H9 (cell line): ENCODE measurements at regions not wholly inside any gene's neighbourhood (a gene's known extent, or its start where the extent isn't known, plus 50 kb on each side); places are given as distances from the start of the nearest gene placed in this dataset.

Experiments
- DNase-seq: peaks from one replicate; pipeline ENCODE4 v3.0.0-alpha.2; 2017
- H2AFZ ChIP-seq: one replicate; pipeline ENCODE4 v1.6.1; 2013; ENCODE audit warnings: mild to moderate bottlenecking, low read length, control low read depth, moderate library complexity
- H2AK5ac ChIP-seq: 2 replicates; pipeline ENCODE4 v1.6.1; 2013; ENCODE audit warnings: low read length, control low read depth, mixed read lengths; ENCODE audit not compliant: insufficient read length
- H2BK120ac ChIP-seq: one replicate; pipeline ENCODE4 v1.6.1; 2013; ENCODE audit warnings: low read depth, mild to moderate bottlenecking, low read length, control low read depth, inconsistent platforms; ENCODE audit not compliant: poor library complexity, severe bottlenecking
- H2BK12ac ChIP-seq: 2 replicates; pipeline ENCODE4 v1.6.1; 2013; ENCODE audit warnings: low read length, control low read depth, mixed read lengths, low read depth; ENCODE audit not compliant: insufficient read length
- H2BK15ac ChIP-seq: 2 replicates; pipeline ENCODE4 v1.6.1; 2013; ENCODE audit warnings: low read depth, low read length, control low read depth
- H2BK20ac ChIP-seq: one replicate; pipeline ENCODE4 v1.6.1; 2013; ENCODE audit warnings: low read depth, mild to moderate bottlenecking, low read length, control low read depth, inconsistent platforms; ENCODE audit not compliant: poor library complexity, severe bottlenecking
- H2BK5ac ChIP-seq: 2 replicates; pipeline ENCODE4 v1.6.1; 2013; ENCODE audit warnings: low read length, control low read depth, mixed read lengths; ENCODE audit not compliant: insufficient read length
- H3K14ac ChIP-seq: 2 replicates; pipeline ENCODE4 v1.6.1; 2013; ENCODE audit warnings: low read length, control low read depth; ENCODE audit not compliant: insufficient read depth
- H3K18ac ChIP-seq: 2 replicates; pipeline ENCODE4 v1.6.1; 2013; ENCODE audit warnings: low read depth, mild to moderate bottlenecking, mixed read lengths, low read length, control low read depth; ENCODE audit not compliant: insufficient read length
- H3K23ac ChIP-seq: 2 replicates; pipeline ENCODE4 v1.6.1; 2013; ENCODE audit warnings: low read length, control low read depth, mixed read lengths, low read depth; ENCODE audit not compliant: insufficient read length
- H3K23me2 ChIP-seq: 2 replicates; pipeline ENCODE4 v1.6.1; 2013; ENCODE audit warnings: low read depth, mild to moderate bottlenecking, mixed read lengths, low read length, control low read depth; ENCODE audit not compliant: insufficient read length, poor library complexity, severe bottlenecking
- H3K27ac ChIP-seq: 2 replicates; pipeline ENCODE4 v1.5.1; 2013; ENCODE audit warnings: low read length, control low read depth, mixed read lengths, low read depth; ENCODE audit not compliant: insufficient read length
- H3K27me3 ChIP-seq: 2 replicates; pipeline ENCODE4 v1.6.1; 2013; ENCODE audit warnings: low read length, control low read depth, inconsistent platforms; ENCODE audit not compliant: insufficient read depth
- H3K4ac ChIP-seq: 2 replicates; pipeline ENCODE4 v1.6.1; 2013; ENCODE audit warnings: low read depth, mild to moderate bottlenecking, control low read depth, inconsistent platforms, low read length, moderate library complexity
- H3K4me1 ChIP-seq: 2 replicates; pipeline ENCODE4 v1.6.1; 2013; ENCODE audit warnings: low read length, control low read depth, inconsistent platforms; ENCODE audit not compliant: insufficient read depth
- H3K4me2 ChIP-seq: 2 replicates; pipeline ENCODE4 v1.6.1; 2013; ENCODE audit warnings: low read length, control low read depth, mixed read lengths; ENCODE audit not compliant: insufficient read length, insufficient read depth
- H3K56ac ChIP-seq: 2 replicates; pipeline ENCODE4 v1.6.1; 2013; ENCODE audit warnings: low read depth, mild to moderate bottlenecking, mixed read lengths, low read length, control low read depth; ENCODE audit not compliant: insufficient read length
- H3K79me1 ChIP-seq: 2 replicates; pipeline ENCODE4 v1.6.1; 2013; ENCODE audit warnings: low read depth, mild to moderate bottlenecking, moderate library complexity, low read length, control low read depth, inconsistent platforms; ENCODE audit not compliant: insufficient read depth, poor library complexity, severe bottlenecking
- H3K79me2 ChIP-seq: 2 replicates; pipeline ENCODE4 v1.6.1; 2013; ENCODE audit warnings: low read length, control low read depth, inconsistent platforms; ENCODE audit not compliant: insufficient read depth
- H3K9ac ChIP-seq: 2 replicates; pipeline ENCODE4 v1.6.1; 2013; ENCODE audit warnings: low read length, control low read depth, mixed read lengths; ENCODE audit not compliant: insufficient read length; ENCODE audit errors: extremely low read depth
- H3K9me3 ChIP-seq: one replicate; pipeline ENCODE4 v1.6.1; 2013; ENCODE audit warnings: low read depth, low read length, inconsistent platforms; ENCODE audit not compliant: control insufficient read depth
- H3T11ph ChIP-seq: one replicate; pipeline ENCODE4 v1.6.1; 2013; ENCODE audit warnings: mild to moderate bottlenecking, low read length, control low read depth, inconsistent platforms
- H4K20me1 ChIP-seq: one replicate; pipeline ENCODE4 v1.6.1; 2013; ENCODE audit not compliant: control insufficient read depth, insufficient read length, insufficient read depth
- H4K5ac ChIP-seq: 2 replicates; pipeline ENCODE4 v1.6.1; 2013; ENCODE audit warnings: low read depth, mild to moderate bottlenecking, mixed read lengths, low read length, control low read depth; ENCODE audit not compliant: insufficient read length
- H4K8ac ChIP-seq: replicated peaks from 2 replicates; pipeline ENCODE4 v1.6.1; 2013; ENCODE audit warnings: low read length, control low read depth, mixed read lengths, low read depth; ENCODE audit not compliant: insufficient read length
- H4K91ac ChIP-seq: 2 replicates; pipeline ENCODE4 v1.6.1; 2013; ENCODE audit warnings: low read depth, mild to moderate bottlenecking, moderate library complexity, mixed read lengths, low read length, control low read depth; ENCODE audit not compliant: insufficient read length
- H3K27ac Mint-ChIP-seq, 3 experiments: 2 replicates in 2 of 3; 3 replicates in 1 of 3; pipeline ENCODE4 v1.8.0; 2020 to 2021; ENCODE audit warnings: mixed read lengths in 3 of 3, mild to moderate bottlenecking in 1 of 3, moderate library complexity in 1 of 3
- H3K27me3 Mint-ChIP-seq: 2 replicates; pipeline ENCODE4 v1.8.0; 2021; ENCODE audit warnings: low read depth, mild to moderate bottlenecking, moderate library complexity, mixed read lengths
- H3K36me3 Mint-ChIP-seq, 3 experiments: 2 replicates in 2 of 3; 3 replicates in 1 of 3; pipeline ENCODE4 v1.8.0; 2020 to 2021; ENCODE audit warnings: low read depth in 3 of 3, mixed read lengths in 3 of 3; ENCODE audit not compliant: insufficient read depth in 1 of 3
- H3K4me1 Mint-ChIP-seq, 2 experiments: 2 replicates each; pipeline ENCODE4 v1.8.0; 2020; ENCODE audit warnings: mixed read lengths in 2 of 2
- H3K4me3 Mint-ChIP-seq, 2 experiments: 2 replicates in 1 of 2; 3 replicates in 1 of 2; pipeline ENCODE4 v1.8.0; 2020 to 2021; ENCODE audit warnings: mild to moderate bottlenecking in 2 of 2, mixed read lengths in 2 of 2, moderate library complexity in 1 of 2
- H3K9me3 Mint-ChIP-seq, 2 experiments: 2 replicates in 1 of 2; 3 replicates in 1 of 2; pipeline ENCODE4 v1.8.0; 2020; ENCODE audit warnings: mild to moderate bottlenecking in 2 of 2, mixed read lengths in 2 of 2, moderate library complexity in 1 of 2
- CTCF ChIP-seq: fragments of 200-600 bp; sonication (generic); conservative IDR thresholded peaks from 3 replicates; pipeline ENCODE4 v1.8.0; 2021; ENCODE audit warnings: antibody characterized with exemption, mild to moderate bottlenecking
- WGBS: extraction: QIAGEN DNeasy Blood & Tissue Kit; methylation state at CpG from one replicate; pipeline ENCODE4 v1.1.7; 2013; ENCODE audit warnings: missing lambda C conversion rate, low lambda C conversion rate, mixed read lengths; ENCODE audit not compliant: insufficient read length; ENCODE audit errors: extremely low coverage; 5-methylcytosine and 5-hydroxymethylcytosine counted together

- no peak overlapping the region for H3K14ac ChIP-seq
- H4K91ac ChIP-seq = no peak overlapping the region
- H3K27me3 Mint-ChIP-seq = no peaks in the 10 kb centered on the region
- no peak overlapping the region for H2BK120ac ChIP-seq
- H2BK12ac ChIP-seq = no peak overlapping the region
- H3K79me2 ChIP-seq = no peaks in the 10 kb centered on the region
- H3K4me1 Mint-ChIP-seq = peaks cover 27 to 33% of the 10 kb centered on the region in 2 experiments
- H3K23ac ChIP-seq = no peak overlapping the region
- H3K4me2 ChIP-seq = no peak overlapping the region
- H3T11ph ChIP-seq = no peak overlapping the region
- no peak overlapping the region for H2BK20ac ChIP-seq
- TF ChIP-seq CTCF = no peak
- H2BK5ac ChIP-seq = no peak overlapping the region
- no peak overlapping the region for H4K5ac ChIP-seq
- H2AFZ ChIP-seq = no peak overlapping the region
- H3K4ac ChIP-seq = no peak overlapping the region
- H3K18ac ChIP-seq = no peak overlapping the region
- no peaks in the 10 kb centered on the region for H4K20me1 ChIP-seq
- no peaks in the 10 kb centered on the region for H3K23me2 ChIP-seq
- no peak overlapping the region; a peak in 1 of 7 replicates for H3K27ac Mint-ChIP-seq
- no peaks in the 10 kb centered on the region for H3K79me1 ChIP-seq
- H3K4me3 Mint-ChIP-seq = no peak overlapping the region
- H3K27me3 ChIP-seq = no peaks in the 10 kb centered on the region
- no peak for DNase-seq
- H2BK15ac ChIP-seq = no peak overlapping the region
- no peaks in the 10 kb centered on the region for H3K9me3 ChIP-seq
- H3K9me3 Mint-ChIP-seq = no peaks in the 10 kb centered on the region
- WGBS = no CpG with 5 or more reads among the region's 5 CpGs
- H3K4me1 ChIP-seq = peaks cover 12% of the 10 kb centered on the region; the same call in 1 of the 2 replicates
- no peak overlapping the region for H3K9ac ChIP-seq
- H3K56ac ChIP-seq = no peak overlapping the region
- no peak overlapping the region for H3K27ac ChIP-seq
- no peak overlapping the region for H4K8ac ChIP-seq
- H3K36me3 Mint-ChIP-seq = no peaks in the 10 kb centered on the region
- H2AK5ac ChIP-seq = no peak overlapping the region
These were observed 124.8 kb upstream of the LRIG1 start for GRCh38 chr3:66625505-66626216.
